Adrenal gland (tissue), 5 donors: ENCODE measurements at regions not wholly inside any gene's neighbourhood (a gene's known extent, or its start where the extent isn't known, plus 50 kb on each side); places are given as distances from the start of the nearest gene placed in this dataset.

Experiments
- POLR2A ChIP-seq, 2 donors: fragments of 450-650 bp; IDR thresholded peaks; one replicate each; pipeline ENCODE4 v1.6.1; 2017; ENCODE audit warnings: antibody characterized with exemption in 2 of 2, mild to moderate bottlenecking in 2 of 2, moderate library complexity in 1 of 2
- TF ChIP-seq, protein P1 (sequence below), 6 experiments: fragments of 450-650 bp in 4 of 6; fragments of 200-600 bp in 2 of 6; sonication (generic) in 1 of 6; IDR thresholded peaks; 1 replicate in 5 of 6; 2 replicates in 1 of 6; pipeline versions ENCODE4 v1.5.1 to v1.8.0; 2016 to 2021; ENCODE audit warnings: antibody characterized with exemption in 6 of 6, mild to moderate bottlenecking in 2 of 6, moderate library complexity in 1 of 6
- donor health status: DM: no; HTN: no; CAD: no.

DNA sequence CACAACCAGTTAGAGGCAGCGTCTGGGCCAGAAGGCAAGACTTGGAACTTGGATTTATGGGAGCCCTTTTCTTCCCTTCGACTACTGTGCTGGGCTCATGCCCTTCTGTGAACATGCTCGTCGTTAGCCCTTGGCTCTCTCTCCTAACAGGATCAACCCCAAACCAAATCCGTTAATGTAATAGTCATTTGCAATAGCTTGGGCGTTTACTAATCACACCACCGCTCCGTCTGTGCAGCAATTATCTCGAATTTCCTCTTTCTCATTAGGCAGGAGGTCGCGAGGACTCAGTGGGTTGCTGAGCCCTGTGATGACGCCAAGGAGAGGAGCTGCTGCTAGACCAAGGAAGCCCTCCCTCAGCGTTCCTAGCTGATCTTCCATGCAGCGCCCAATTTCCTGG lies 114.7 kb downstream of the ENGASE start:
- no peak for TF ChIP-seq POLR2A (IDR thresholded peaks at IDR 0.05)
- TF ChIP-seq, protein P1, sequence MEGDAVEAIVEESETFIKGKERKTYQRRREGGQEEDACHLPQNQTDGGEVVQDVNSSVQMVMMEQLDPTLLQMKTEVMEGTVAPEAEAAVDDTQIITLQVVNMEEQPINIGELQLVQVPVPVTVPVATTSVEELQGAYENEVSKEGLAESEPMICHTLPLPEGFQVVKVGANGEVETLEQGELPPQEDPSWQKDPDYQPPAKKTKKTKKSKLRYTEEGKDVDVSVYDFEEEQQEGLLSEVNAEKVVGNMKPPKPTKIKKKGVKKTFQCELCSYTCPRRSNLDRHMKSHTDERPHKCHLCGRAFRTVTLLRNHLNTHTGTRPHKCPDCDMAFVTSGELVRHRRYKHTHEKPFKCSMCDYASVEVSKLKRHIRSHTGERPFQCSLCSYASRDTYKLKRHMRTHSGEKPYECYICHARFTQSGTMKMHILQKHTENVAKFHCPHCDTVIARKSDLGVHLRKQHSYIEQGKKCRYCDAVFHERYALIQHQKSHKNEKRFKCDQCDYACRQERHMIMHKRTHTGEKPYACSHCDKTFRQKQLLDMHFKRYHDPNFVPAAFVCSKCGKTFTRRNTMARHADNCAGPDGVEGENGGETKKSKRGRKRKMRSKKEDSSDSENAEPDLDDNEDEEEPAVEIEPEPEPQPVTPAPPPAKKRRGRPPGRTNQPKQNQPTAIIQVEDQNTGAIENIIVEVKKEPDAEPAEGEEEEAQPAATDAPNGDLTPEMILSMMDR (IDR thresholded peaks at IDR 0.05): no peak
